Neuronal stem cell (in vitro differentiated cells): ENCODE measurements at regions not wholly inside any gene's neighbourhood (a gene's known extent, or its start where the extent isn't known, plus 50 kb on each side); places are given as distances from the start of the nearest gene placed in this dataset.

Experiments used
- DNase-seq: peaks from one replicate; pipeline ENCODE4 v3.0.0-alpha.2; 2013; ENCODE audit warnings: low spot score
- H2AFZ ChIP-seq: one replicate; pipeline ENCODE4 v1.6.1; 2013; ENCODE audit warnings: mild to moderate bottlenecking, low read length, inconsistent platforms
- H2AK5ac ChIP-seq: 2 replicates; pipeline ENCODE4 v1.6.1; 2013; ENCODE audit warnings: low read depth, mild to moderate bottlenecking, inconsistent platforms, low read length, moderate library complexity, mixed read lengths
- H2BK120ac ChIP-seq: 2 replicates; pipeline ENCODE4 v1.6.1; 2013; ENCODE audit warnings: low read depth, mild to moderate bottlenecking, inconsistent platforms, low read length, moderate library complexity, mixed read lengths
- H2BK12ac ChIP-seq: one replicate; pipeline ENCODE4 v1.6.1; 2013; ENCODE audit warnings: low read length, inconsistent platforms
- H2BK15ac ChIP-seq: 2 replicates; pipeline ENCODE4 v1.6.1; 2013; ENCODE audit warnings: mild to moderate bottlenecking, low read length, inconsistent platforms, mixed read lengths
- H2BK5ac ChIP-seq: one replicate; pipeline ENCODE4 v1.6.1; 2013; ENCODE audit warnings: inconsistent platforms, mild to moderate bottlenecking, low read length, moderate library complexity
- H3K14ac ChIP-seq: one replicate; pipeline ENCODE4 v1.6.1; 2013; ENCODE audit warnings: low read length, inconsistent platforms
- H3K18ac ChIP-seq: 2 replicates; pipeline ENCODE4 v1.6.1; 2013; ENCODE audit warnings: low read length, inconsistent platforms
- H3K23ac ChIP-seq: 2 replicates; pipeline ENCODE4 v1.6.1; 2013; ENCODE audit warnings: low read depth, mild to moderate bottlenecking, mixed read lengths, low read length, inconsistent platforms; ENCODE audit not compliant: poor library complexity
- H3K27ac ChIP-seq: replicated peaks from 3 replicates; pipeline ENCODE4 v1.5.1; 2013; ENCODE audit warnings: low read length, inconsistent platforms
- H3K27me3 ChIP-seq, 3 experiments: 2 replicates each; pipeline ENCODE4 v1.6.1; 2013; ENCODE audit warnings: low read length in 3 of 3, mild to moderate bottlenecking in 2 of 3, inconsistent platforms in 1 of 3, low read depth in 1 of 3, mixed read lengths in 1 of 3, moderate library complexity in 1 of 3; ENCODE audit not compliant: control insufficient read depth in 3 of 3, insufficient read depth in 3 of 3
- H3K36me3 ChIP-seq, 2 donors: replicated peaks in 1 of 2; 2 replicates each; pipeline ENCODE4 v1.6.1; 2013; ENCODE audit warnings: low read length in 2 of 2; ENCODE audit not compliant: control insufficient read depth in 2 of 2, insufficient read depth in 2 of 2
- H3K4ac ChIP-seq: 2 replicates; pipeline ENCODE4 v1.6.1; 2013; ENCODE audit warnings: inconsistent platforms, mild to moderate bottlenecking, low read length, moderate library complexity
- H3K4me1 ChIP-seq, 2 donors: 1 replicate in 1 of 2; 2 replicates in 1 of 2; pipeline ENCODE4 v1.6.1; 2013; ENCODE audit warnings: low read length in 2 of 2, low read depth in 1 of 2; ENCODE audit not compliant: control insufficient read depth in 2 of 2, insufficient read depth in 1 of 2
- H3K4me2 ChIP-seq: one replicate; pipeline ENCODE4 v1.6.1; 2013; ENCODE audit warnings: mild to moderate bottlenecking, low read length, inconsistent platforms; ENCODE audit not compliant: insufficient read depth, poor library complexity, severe bottlenecking
- H3K4me3 ChIP-seq, 2 donors: 2 replicates each; pipeline ENCODE4 v1.5.1; 2013; ENCODE audit warnings: low read length in 2 of 2, mild to moderate bottlenecking in 2 of 2, inconsistent platforms in 1 of 2, moderate library complexity in 1 of 2
- H3K79me1 ChIP-seq: one replicate; pipeline ENCODE4 v1.6.1; 2013; ENCODE audit warnings: low read depth, mild to moderate bottlenecking, inconsistent platforms, low read length, moderate library complexity
- H3K9ac ChIP-seq: one replicate; pipeline ENCODE4 v1.6.1; 2013; ENCODE audit warnings: mild to moderate bottlenecking, low read depth, low read length, inconsistent platforms; ENCODE audit not compliant: poor library complexity
- H3K9me3 ChIP-seq, 2 donors: replicated peaks in 1 of 2; 2 replicates each; pipeline versions ENCODE3 to v1.6.1; 2013; ENCODE audit warnings: low read length in 2 of 2, mild to moderate bottlenecking in 2 of 2, inconsistent platforms in 1 of 2, low read depth in 1 of 2, mixed read lengths in 1 of 2, moderate library complexity in 1 of 2; ENCODE audit not compliant: control insufficient read depth in 2 of 2, insufficient read depth in 1 of 2
- H4K8ac ChIP-seq: one replicate; pipeline ENCODE4 v1.6.1; 2013; ENCODE audit warnings: low read depth, mild to moderate bottlenecking, inconsistent platforms, low read length, moderate library complexity
- H4K91ac ChIP-seq: one replicate; pipeline ENCODE4 v1.6.1; 2013; ENCODE audit warnings: low read length, low read depth, mild to moderate bottlenecking, inconsistent platforms; ENCODE audit not compliant: poor library complexity
- whole genome bisulfite sequencing, 2 donors: extraction: QIAGEN DNeasy Blood & Tissue Kit; methylation state at CpG; one replicate each; pipeline ENCODE4 v1.1.7; 2013; ENCODE audit warnings: missing lambda C conversion rate in 2 of 2, mixed read lengths in 1 of 2; ENCODE audit not compliant: insufficient read length in 2 of 2, insufficient replicate concordance in 1 of 2; ENCODE audit errors: extremely low coverage in 2 of 2; 5-methylcytosine and 5-hydroxymethylcytosine counted together

- no peaks in the 10 kb centered on the region for H3K79me1 ChIP-seq
- H3K9ac ChIP-seq = no peak overlapping the region
- H3K27ac ChIP-seq = no peak overlapping the region
- no peak for DNase-seq
- H3K27me3 ChIP-seq = no peaks in the 10 kb centered on the region
- H2AK5ac ChIP-seq = no peak overlapping the region
- H4K8ac ChIP-seq = no peak overlapping the region
- H3K36me3 ChIP-seq = no peaks in the 10 kb centered on the region
- no peak overlapping the region for H2BK12ac ChIP-seq
- H3K4me2 ChIP-seq = no peak overlapping the region
- no peak overlapping the region for H2BK120ac ChIP-seq
- H4K91ac ChIP-seq = no peak overlapping the region
- H2BK15ac ChIP-seq = no peak overlapping the region
- H3K4me1 ChIP-seq = peaks cover 0 to 8% of the 10 kb centered on the region in 2 donors
- no peak overlapping the region for H3K23ac ChIP-seq
- no peak overlapping the region for H2BK5ac ChIP-seq
- WGBS, 2 donors = no CpG with 5 or more reads among the region's 4 CpGs
- no peaks in the 10 kb centered on the region for H3K9me3 ChIP-seq
- H3K4me3 ChIP-seq = no peak overlapping the region
- no peak overlapping the region for H3K14ac ChIP-seq
- no peak overlapping the region for H2AFZ ChIP-seq
- H3K18ac ChIP-seq = no peak overlapping the region
- no peak overlapping the region for H3K4ac ChIP-seq
These were observed 238.4 kb upstream of the CCDC196 start for GRCh38 chr14:66247662-66248193.

- Histone ChIP-seq H3K79me1 (no peaks in the 10 kb centered on the region), H2AFZ (no peak overlapping the region), H3K9ac (no peak overlapping the region), H3K14ac (no peak overlapping the region), H3K18ac (no peak overlapping the region), H2AK5ac (no peak overlapping the region), H2BK5ac (no peak overlapping the region), H3K4ac (no peak overlapping the region), H3K27me3 (no peaks in the 10 kb centered on the region), H3K27ac (no peak overlapping the region), H3K4me2 (no peak overlapping the region), H3K4me3 (no peak overlapping the region), H4K8ac (no peak overlapping the region), H2BK15ac (no peak overlapping the region), H4K91ac (no peak overlapping the region), H3K9me3 (no peaks in the 10 kb centered on the region), H2BK120ac (no peak overlapping the region), H3K23ac (no peak overlapping the region), H3K4me1 (peaks cover 0 to 8% of the 10 kb centered on the region in 2 donors), H3K36me3 (no peaks in the 10 kb centered on the region), H2BK12ac (no peak overlapping the region)
- DNase-seq = no peak
- no CpG with 5 or more reads among the region's 2 CpGs for WGBS, 2 donors
These were observed 237.9 kb upstream of the CCDC196 start for GRCh38 chr14:66248256-66248655.

GRCh38 chr14:66249544-66249943 is 236.6 kb upstream of the CCDC196 start:
- WGBS, 2 donors = no CpG with 5 or more reads among the region's 3 CpGs
- H2BK12ac ChIP-seq = no peak overlapping the region
- H2BK120ac ChIP-seq = no peak overlapping the region
- H3K14ac ChIP-seq = no peak overlapping the region
- H2AFZ ChIP-seq = no peak overlapping the region
- no peak overlapping the region for H3K4me3 ChIP-seq
- no peak overlapping the region for H2AK5ac ChIP-seq
- H3K79me1 ChIP-seq = no peaks in the 10 kb centered on the region
- no peak overlapping the region for H4K8ac ChIP-seq
- no peak overlapping the region for H3K23ac ChIP-seq
- DNase-seq = no peak
- no peak overlapping the region for H3K27ac ChIP-seq
- H3K18ac ChIP-seq = no peak overlapping the region
- no peaks in the 10 kb centered on the region for H3K36me3 ChIP-seq
- no peak overlapping the region for H4K91ac ChIP-seq
- H2BK5ac ChIP-seq = no peak overlapping the region
- no peak overlapping the region for H3K9ac ChIP-seq
- H3K9me3 ChIP-seq = no peaks in the 10 kb centered on the region
- no peaks in the 10 kb centered on the region for H3K27me3 ChIP-seq
- H3K4ac ChIP-seq = no peak overlapping the region
- no peak overlapping the region for H3K4me2 ChIP-seq
- peaks cover 0 to 8% of the 10 kb centered on the region in 2 donors for H3K4me1 ChIP-seq
- no peak overlapping the region for H2BK15ac ChIP-seq

GRCh38 chr14:66254038-66254437 is 232.1 kb upstream of the CCDC196 start:
- Histone ChIP-seq H3K36me3 (no peaks in the 10 kb centered on the region), H2BK120ac (no peak overlapping the region), H3K27ac (no peak overlapping the region), H3K14ac (no peak overlapping the region), H2BK12ac (no peak overlapping the region), H4K91ac (no peak overlapping the region), H3K23ac (no peak overlapping the region), H3K9me3 (no peaks in the 10 kb centered on the region), H3K4me3 (no peak overlapping the region), H3K4me2 (no peak overlapping the region), H3K27me3 (no peaks in the 10 kb centered on the region), H4K8ac (no peak overlapping the region), H2BK5ac (no peak overlapping the region), H2BK15ac (no peak overlapping the region), H2AFZ (no peak overlapping the region), H3K9ac (no peak overlapping the region), H3K4ac (no peak overlapping the region), H2AK5ac (no peak overlapping the region), H3K18ac (no peak overlapping the region), H3K79me1 (no peaks in the 10 kb centered on the region), H3K4me1 (no peaks in the 10 kb centered on the region)
- no peak for DNase-seq
- no CpG with 5 or more reads among the region's 3 CpGs for WGBS, 2 donors
